Myocyte (in vitro differentiated cells): ENCODE measurements at regions not wholly inside any gene's neighbourhood (a gene's known extent, or its start where the extent isn't known, plus 50 kb on each side); places are given as distances from the start of the nearest gene placed in this dataset.
A peak's percentile ranks its signal among the peaks of the same experiment; 100 is the strongest.

Experiments used
- DNase-seq: peaks from one replicate; pipeline ENCODE4 v3.0.0-alpha.2; 2012; ENCODE audit warnings: low read depth

GRCh38 chr6:81821449-81821848 lies 69.0 kb upstream of the TENT5A start:
- no peak for DNase-seq

- no peak for DNase-seq
Observed at GRCh38 chr6:81820980-81821379, 68.5 kb upstream of the TENT5A start.

GRCh38 chr6:81820422-81820821 lies 67.9 kb upstream of the TENT5A start:
- DNase-seq, result no peak

- DNase-seq, result no peak
Observed at GRCh38 chr6:81819767-81820166, 67.3 kb upstream of the TENT5A start.

- DNase-seq, result no peak
Observed at GRCh38 chr6:81818901-81819361, 66.5 kb upstream of the TENT5A start.

GRCh38 chr6:81816380-81816779 lies 63.9 kb upstream of the TENT5A start:
- no peak for DNase-seq

- peak; percentile 52 for DNase-seq
Observed at GRCh38 chr6:81814370-81815076, 62.0 kb upstream of the TENT5A start.

GRCh38 chr6:81813305-81813704 lies 60.8 kb upstream of the TENT5A start:
- DNase-seq, result no peak

- no peak for DNase-seq
Observed at GRCh38 chr6:81812401-81812800, 59.9 kb upstream of the TENT5A start.

- DNase-seq, result no peak
Observed at GRCh38 chr6:81808851-81809570, 56.5 kb upstream of the TENT5A start.

GRCh38 chr6:81806793-81807565 lies 54.5 kb upstream of the TENT5A start:
- DNase-seq, result no peak

- no peak for DNase-seq
Observed at GRCh38 chr6:81802356-81802755, 49.9 kb upstream of the TENT5A start.
